Panc1 (cell line): ENCODE measurements at regions not wholly inside any gene's neighbourhood (a gene's known extent, or its start where the extent isn't known, plus 50 kb on each side); places are given as distances from the start of the nearest gene placed in this dataset.

Source experiments
- ATAC-seq: fragments of 200-7000 bp; cut with Tn5 transposase; 2 replicates; pipeline ENCODE4 v1.9.1; 2020; ENCODE audit warnings: mild to moderate bottlenecking, moderate library complexity
- BruUV-seq: library from RNA; stranded (reverse); fragments of 400-500 nt; replicated peaks from 2 replicates; lab custom pipeline; 2021; lab: Mats Ljungman, UMichigan
- CTCF ChIA-PET: fragments of 300-600 bp; sonication (Branson Sonifier 250); formaldehyde crosslinking; loops from one replicate; lab custom pipeline; 2022; ENCODE audit warnings: antibody characterized with exemption; lab: Charles Lee
- POLR2A ChIA-PET: fragments of 300-600 bp; sonication (Branson Sonifier 250); formaldehyde crosslinking; loops from one replicate; lab custom pipeline; 2022; ENCODE audit warnings: antibody characterized with exemption; lab: Charles Lee
- DNase-seq: peaks from one replicate; pipeline ENCODE4 v3.0.0-alpha.2; 2010; ENCODE audit warnings: low read depth, low spot score
- H3K27ac ChIP-seq: 2 replicates; pipeline ENCODE4 v1.5.1; 2011; ENCODE audit warnings: mild to moderate bottlenecking, low read length, inconsistent platforms
- H3K27me3 ChIP-seq: fragments of 200-500 bp; sonication (Bioruptor generic); 2 replicates; pipeline ENCODE4 v1.6.0; 2014; ENCODE audit warnings: low read length, inconsistent platforms; ENCODE audit not compliant: control insufficient read depth, insufficient read depth
- H3K36me3 ChIP-seq: fragments of 200-500 bp; sonication (Bioruptor generic); 2 replicates; pipeline ENCODE4 v1.5.1; 2014; ENCODE audit warnings: inconsistent platforms, mild to moderate bottlenecking, low read length, moderate library complexity; ENCODE audit not compliant: control insufficient read depth, insufficient read depth
- H3K4me1 ChIP-seq: 2 replicates; pipeline ENCODE4 v1.5.1; 2011; ENCODE audit warnings: inconsistent platforms, mild to moderate bottlenecking, low read length, moderate library complexity; ENCODE audit not compliant: control insufficient read depth, insufficient read depth
- H3K4me3 ChIP-seq, 2 experiments: 2 replicates each; pipeline ENCODE4 v1.5.1; 2011 to 2012; ENCODE audit warnings: low read depth in 2 of 2, low read length in 2 of 2, mild to moderate bottlenecking in 2 of 2, inconsistent platforms in 1 of 2, moderate library complexity in 1 of 2
- H3K9me3 ChIP-seq: fragments of 200-500 bp; sonication (Bioruptor generic); 2 replicates; pipeline ENCODE4 v1.5.1; 2014; ENCODE audit warnings: low read depth, mild to moderate bottlenecking, inconsistent platforms, low read length, moderate library complexity; ENCODE audit not compliant: control insufficient read depth, insufficient read depth
- CTCF ChIP-seq: fragments of 450-650 bp; IDR thresholded peaks from 2 replicates; pipeline ENCODE4 v1.5.1; 2017; ENCODE audit warnings: mild to moderate bottlenecking
- POLR2AphosphoS5 ChIP-seq: IDR thresholded peaks from 2 replicates; pipeline ENCODE4 v1.6.1; 2012; ENCODE audit warnings: mild to moderate bottlenecking, low read depth, low read length, moderate library complexity
- REST ChIP-seq, 2 experiments: IDR thresholded peaks; 2 replicates each; pipeline ENCODE4 v1.6.1; 2011 to 2012; ENCODE audit warnings: low read depth in 2 of 2, control low read depth in 1 of 2, low read length in 1 of 2, mild to moderate bottlenecking in 1 of 2, moderate library complexity in 1 of 2; ENCODE audit not compliant: insufficient read depth in 1 of 2
- SIN3A ChIP-seq: IDR thresholded peaks from 2 replicates; pipeline ENCODE4 v1.6.1; 2012; ENCODE audit warnings: low read depth, mild to moderate bottlenecking, low read length, moderate library complexity, borderline replicate concordance; ENCODE audit not compliant: insufficient read depth
- TCF7L2 ChIP-seq: IDR thresholded peaks from 2 replicates; pipeline ENCODE4 v1.6.1; 2011; ENCODE audit warnings: mild to moderate bottlenecking, low read depth, low read length, inconsistent platforms
- in situ Hi-C: cut with HindIII; loops from 2 replicates; pipeline ENCODE4 v1.10.0; 2016; ENCODE audit warnings: low sequenced_read_pairs, low pct_unique_long_range_greater_than_20kb
- intact Hi-C: fragments of 100-400 bp; cut with micrococcal nuclease; formaldehyde crosslinking; loops from one replicate; pipeline ENCODE4 v1.10.0; 2022; ENCODE audit not compliant: unreplicated experiment

- intact Hi-C loops, result no loop called here
- Histone ChIP-seq H3K9me3 (no peaks in the 10 kb centered on the region), H3K4me3 (no peak overlapping the region), H3K36me3 (no peaks in the 10 kb centered on the region), H3K27ac (no peak overlapping the region), H3K4me1 (no peaks in the 10 kb centered on the region), H3K27me3 (no peaks in the 10 kb centered on the region)
- POLR2A ChIA-PET, result no interaction called here
- ATAC-seq (no peak), DNase-seq (no peak)
- in situ Hi-C loops, result no loop called here
- no peak for TF ChIP-seq POLR2AphosphoS5
- TF ChIP-seq REST (IDR thresholded peaks at IDR 0.05; ENCODE audit: insufficient read depth in 1 of 2, low read depth in 2 of 2, low read length in 1 of 2), result no peak
- TF ChIP-seq TCF7L2, result no peak
- no peak for TF ChIP-seq SIN3A
- CTCF ChIA-PET, result no interaction called here
- no TSS peak for BruUV-seq
These were observed 92.0 kb upstream of the TPM1 start for GRCh38 chr15:62950462-62950931.

GRCh38 chr15:62951481-62951880 lies 91.1 kb upstream of the TPM1 start:
- BruUV-seq, result no TSS peak

More at GRCh38 chr15:62951481-62951880, 91.1 kb upstream of the TPM1 start:
- Histone ChIP-seq H3K4me1 (no peaks in the 10 kb centered on the region), H3K27me3 (no peaks in the 10 kb centered on the region), H3K4me3 (no peak overlapping the region), H3K9me3 (no peaks in the 10 kb centered on the region), H3K36me3 (no peaks in the 10 kb centered on the region), H3K27ac (no peak overlapping the region; the same call in 1 of the 2 replicates)
- in situ Hi-C loops (no loop called here), intact Hi-C loops (no loop called here)
- ATAC-seq (no peak), DNase-seq (no peak)
- TF ChIP-seq TCF7L2 (no peak), POLR2AphosphoS5 (no peak), SIN3A (no peak), REST (IDR thresholded peaks at IDR 0.05; ENCODE audit: insufficient read depth in 1 of 2, low read depth in 2 of 2, low read length in 1 of 2) (no peak), CTCF (no peak)
- CTCF ChIA-PET, result no interaction called here
- POLR2A ChIA-PET, result no interaction called here
